PFSK-1 (cell line): ENCODE measurements at regions not wholly inside any gene's neighbourhood (a gene's known extent, or its start where the extent isn't known, plus 50 kb on each side); places are given as distances from the start of the nearest gene placed in this dataset.

Experiments
- POLR2AphosphoS5 ChIP-seq: IDR thresholded peaks from 2 replicates; pipeline ENCODE4 v1.6.1; 2012; ENCODE audit warnings: low read depth, mild to moderate bottlenecking, control low read depth, low read length, moderate library complexity
- REST ChIP-seq, 2 experiments: IDR thresholded peaks; 2 replicates each; pipeline versions ENCODE4 v1.6.1 to v1.8.0; 2011 to 2012; ENCODE audit warnings: low read depth in 2 of 2, low read length in 2 of 2, control low read depth in 1 of 2, inconsistent platforms in 1 of 2, mild to moderate bottlenecking in 1 of 2, moderate library complexity in 1 of 2; ENCODE audit not compliant: insufficient read depth in 1 of 2
- TAF1 ChIP-seq: IDR thresholded peaks from 2 replicates; pipeline ENCODE4 v1.6.1; 2012; ENCODE audit warnings: low read length, control low read depth, borderline replicate concordance; ENCODE audit not compliant: insufficient read depth

- TF ChIP-seq POLR2AphosphoS5 = no peak
- no peak for TF ChIP-seq TAF1
- no peak for TF ChIP-seq REST (IDR thresholded peaks at IDR 0.05; ENCODE audit: insufficient read depth in 1 of 2, low read depth in 2 of 2, low read length in 2 of 2)
Observed at GRCh38 chr22:47386812-47387510, 624.5 kb downstream of the TBC1D22A start.
